Hematopoietic multipotent progenitor cell treated with erythropoietin and hydrocortisone succinate and interleukin-3 and kit ligand, for 15 days (in vitro differentiated cells): ENCODE measurements at regions not wholly inside any gene's neighbourhood (a gene's known extent, or its start where the extent isn't known, plus 50 kb on each side); places are given as distances from the start of the nearest gene placed in this dataset.
"Not testable (repeated sequence)": the region's sequence is repeated elsewhere in the genome, so short reads cannot be mapped to it uniquely, and the experiment has no call there.

Experiments used
- DNase-seq: peaks from one replicate; pipeline ENCODE4 v3.0.0-alpha.2; 2015; ENCODE audit warnings: low spot score

DNA sequence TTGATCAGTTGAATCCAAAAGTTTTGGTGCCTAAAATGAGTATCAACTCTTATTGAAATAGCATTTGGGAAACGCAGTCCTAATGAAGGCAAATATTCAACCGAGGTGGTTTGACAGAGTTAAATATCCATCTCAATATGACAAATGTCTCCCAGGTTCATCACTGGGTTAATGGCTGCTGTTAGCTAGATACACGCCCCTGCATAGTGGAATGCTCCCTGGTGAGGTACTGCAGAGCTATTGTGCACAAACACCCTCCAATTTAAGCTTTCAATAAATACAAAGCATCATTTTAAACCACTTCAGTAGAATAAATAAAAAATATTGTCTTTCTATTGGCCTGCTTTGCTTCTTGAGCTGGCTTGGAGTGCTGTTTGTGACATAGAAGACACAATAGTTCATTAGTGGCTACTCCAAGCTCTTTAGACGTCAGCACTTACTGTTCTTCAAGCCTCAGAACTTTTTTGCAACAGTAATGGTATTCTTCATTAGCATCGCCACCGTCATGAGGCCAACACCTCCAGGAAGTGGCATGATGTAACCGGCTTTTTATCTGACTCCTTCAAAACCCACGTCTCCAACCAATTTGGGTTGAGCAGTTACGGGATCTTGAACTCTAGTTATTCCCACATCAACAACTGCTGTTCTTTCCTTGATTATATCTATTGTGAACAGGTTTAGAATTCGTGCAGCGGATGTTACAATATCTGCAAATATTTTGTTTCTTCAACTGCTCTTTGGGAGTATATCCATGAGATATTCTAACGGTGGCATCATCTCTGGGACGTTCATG, 1159.6 kb upstream of the EPHA6 start:
- no peak for DNase-seq

DNA sequence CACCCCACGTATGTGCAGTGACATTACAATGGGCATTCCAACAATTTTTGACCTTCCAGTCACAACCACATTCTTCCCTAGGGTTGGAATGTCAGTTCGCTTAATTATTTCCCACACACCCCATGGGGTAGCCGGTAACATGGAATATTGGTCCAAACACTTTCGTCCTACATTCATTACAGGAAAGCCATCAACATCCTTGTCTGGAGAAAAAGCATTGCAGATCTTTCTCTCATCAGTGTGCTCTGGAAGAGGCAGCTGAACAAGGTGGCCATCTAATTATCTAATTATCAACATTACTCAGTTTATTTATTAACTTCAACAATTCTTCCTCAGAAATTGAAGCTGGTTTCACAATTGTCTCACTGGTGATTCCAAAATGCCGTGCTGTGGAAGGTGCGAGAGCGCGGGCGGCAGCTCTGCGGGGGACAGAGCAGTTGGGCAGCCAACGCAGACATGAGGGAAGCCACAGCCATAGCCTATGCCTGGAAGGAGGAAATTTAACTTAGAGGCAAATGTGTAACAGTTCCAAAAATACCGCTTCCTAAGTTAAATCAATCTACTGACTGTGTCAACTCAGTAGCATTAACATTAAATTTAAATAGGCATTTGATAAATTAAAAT, 1158.9 kb upstream of the EPHA6 start:
- DNase-seq = no peak

DNA sequence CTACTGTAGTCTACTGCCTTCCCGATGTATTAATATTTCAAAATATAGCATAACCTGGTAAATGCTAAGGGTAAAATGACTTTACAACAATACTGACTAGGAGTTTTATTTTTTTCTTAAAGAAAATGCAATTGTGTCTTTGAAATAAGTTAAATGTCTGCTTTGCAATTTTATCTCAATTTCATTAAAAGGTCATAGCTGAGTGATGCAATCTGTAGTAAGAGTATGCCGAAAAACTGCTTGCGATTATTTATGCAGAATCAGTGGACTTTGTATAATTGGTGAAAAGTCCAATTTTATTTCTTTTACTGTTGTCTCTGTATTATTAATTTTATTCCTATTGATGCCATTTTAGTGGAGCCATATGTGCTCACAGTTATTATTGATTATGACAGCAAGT, 1143.6 kb upstream of the EPHA6 start:
- no peak for DNase-seq

DNA sequence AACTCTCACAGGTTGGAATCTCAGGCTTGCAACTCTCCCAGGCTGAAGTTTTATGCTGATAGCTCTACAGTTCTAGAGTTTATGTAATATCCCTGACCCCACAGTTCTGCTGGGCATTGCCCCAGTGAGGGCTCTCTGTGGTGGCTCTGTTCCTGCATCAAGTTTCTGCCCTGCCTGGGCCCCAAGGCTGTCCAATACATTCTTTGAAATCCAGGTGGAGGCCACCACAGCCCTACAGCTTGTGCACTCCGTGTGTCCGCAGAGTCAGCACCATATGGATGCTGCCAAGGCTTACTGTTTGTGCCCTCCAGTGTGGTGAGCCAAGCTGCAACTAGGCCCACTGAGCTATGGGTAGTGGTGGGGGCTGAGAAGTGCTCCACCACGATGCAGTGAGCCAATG, 1141.2 kb upstream of the EPHA6 start:
- DNase-seq = no peak

DNA sequence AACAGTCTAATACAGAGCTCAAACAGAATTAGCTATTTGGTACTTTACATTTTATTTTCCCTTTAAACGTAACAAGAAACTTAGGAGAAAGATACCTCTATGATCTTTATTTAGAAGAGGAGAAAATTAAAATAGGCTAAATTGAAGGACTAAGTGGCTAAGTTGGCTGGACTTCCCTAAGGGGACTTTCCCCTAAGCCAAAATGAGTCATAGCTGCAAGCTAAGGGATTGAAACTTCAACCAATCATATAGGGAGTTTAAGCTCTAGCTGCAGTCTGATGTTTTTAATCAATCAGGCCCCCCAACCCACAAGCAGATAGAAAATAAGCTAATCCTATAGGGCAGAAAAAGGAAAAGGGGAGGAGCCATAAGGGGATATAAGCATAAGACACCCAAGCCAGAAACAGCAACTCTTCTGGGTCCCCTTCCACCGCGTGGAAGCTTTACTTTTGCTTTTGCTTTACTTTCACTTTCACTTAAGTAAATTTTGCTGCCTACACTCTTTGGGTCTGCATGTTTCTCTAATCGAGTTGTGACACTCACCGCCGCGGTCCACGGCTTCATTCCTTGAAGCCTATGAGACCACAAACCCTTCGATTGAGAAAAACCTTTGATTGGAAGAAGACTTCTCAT, 1108.5 kb upstream of the EPHA6 start:
- DNase-seq = no peak

DNA sequence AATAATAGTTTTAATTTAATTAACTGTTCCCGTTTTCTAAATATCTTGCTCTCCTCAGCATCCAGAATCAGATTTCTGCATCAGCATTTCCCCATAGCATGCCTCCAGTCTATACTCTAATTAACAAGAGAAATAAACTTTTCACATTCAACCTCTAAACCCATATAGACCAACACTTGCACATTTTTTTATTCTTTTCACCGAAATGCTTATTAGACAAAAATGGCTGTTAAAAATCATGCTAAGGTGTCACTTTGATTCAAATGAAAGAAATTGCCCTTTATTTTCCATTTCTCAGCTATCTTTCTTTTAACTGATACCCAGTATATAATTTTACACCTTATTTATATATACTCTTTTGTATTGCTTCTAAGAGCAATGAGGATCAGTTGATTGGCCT, 1107.1 kb upstream of the EPHA6 start:
- no peak for DNase-seq

DNA sequence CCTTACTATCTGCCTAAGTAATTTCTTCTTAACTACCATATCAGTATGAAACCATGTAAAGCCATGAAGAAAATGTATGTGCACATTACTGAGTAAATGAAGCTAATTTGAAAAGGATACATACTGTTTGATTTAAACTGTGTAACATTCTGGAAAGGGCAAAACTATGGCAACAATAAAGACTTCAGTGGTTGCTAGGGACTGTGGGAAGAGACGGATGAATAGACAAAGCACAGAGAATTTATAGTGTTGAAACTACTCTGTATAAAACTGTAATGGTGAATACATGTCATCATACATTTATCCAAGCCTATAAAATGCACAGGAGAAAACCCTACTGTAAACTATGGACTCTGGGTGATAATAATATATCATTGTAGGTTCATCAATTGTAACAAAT, 1103.7 kb upstream of the EPHA6 start:
- DNase-seq = no peak

DNA sequence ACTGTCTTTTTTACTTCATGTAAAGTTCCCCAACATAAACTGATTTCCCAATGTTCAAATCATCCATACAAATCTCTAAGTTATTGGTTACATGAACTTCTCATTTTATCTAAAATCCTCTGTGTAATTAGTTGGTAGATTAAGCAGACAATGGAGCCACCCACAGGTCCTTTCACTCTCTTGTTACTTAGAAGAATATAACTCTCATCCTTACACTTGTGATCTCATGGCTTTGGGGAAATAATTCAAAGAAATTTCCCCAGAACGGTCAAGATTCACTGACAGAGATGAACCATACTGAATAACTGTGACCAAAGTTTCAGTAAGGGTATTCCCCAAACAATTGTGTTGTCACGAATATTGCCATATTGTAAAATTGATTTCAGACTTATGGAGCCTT, 1102.6 kb upstream of the EPHA6 start:
- DNase-seq = no peak

DNA sequence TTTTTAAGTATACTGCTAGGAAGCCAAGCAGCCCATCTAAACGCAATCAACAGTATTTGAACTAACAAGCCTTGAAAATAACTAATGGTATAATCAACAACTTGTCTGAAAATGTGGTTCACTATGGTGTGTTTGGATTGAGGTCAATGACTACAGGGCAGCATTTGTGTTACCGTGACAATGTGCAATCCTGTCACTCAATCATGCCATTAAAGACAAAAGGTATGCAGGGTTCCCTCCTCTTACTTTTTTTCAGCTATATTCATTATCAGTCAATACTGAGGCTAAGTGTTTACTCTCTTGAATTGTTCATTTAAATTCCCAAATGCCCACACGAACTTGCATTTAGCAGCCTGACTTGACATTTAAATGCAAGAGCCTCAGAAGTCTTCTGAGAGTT, 1099.3 kb upstream of the EPHA6 start:
- no peak for DNase-seq

DNA sequence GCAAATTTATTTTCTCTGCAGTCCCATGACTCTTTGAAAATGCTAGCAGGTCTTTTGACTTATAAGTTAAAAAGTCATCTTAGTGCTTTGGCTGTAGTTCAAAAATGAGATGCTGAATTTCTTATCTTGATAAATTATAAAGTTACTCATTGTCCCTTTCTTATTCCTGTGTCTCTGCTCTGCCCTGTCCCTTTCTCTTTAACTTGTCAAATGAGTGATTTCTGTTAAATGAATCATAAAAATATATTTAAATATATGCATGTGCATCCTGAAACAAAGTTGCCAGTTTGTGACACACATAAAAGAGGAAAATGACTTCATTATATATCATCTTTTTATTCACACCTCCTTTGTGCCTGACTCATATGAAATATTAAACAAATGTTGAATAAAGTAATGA, 1097.3 kb upstream of the EPHA6 start:
- DNase-seq = no peak

DNA sequence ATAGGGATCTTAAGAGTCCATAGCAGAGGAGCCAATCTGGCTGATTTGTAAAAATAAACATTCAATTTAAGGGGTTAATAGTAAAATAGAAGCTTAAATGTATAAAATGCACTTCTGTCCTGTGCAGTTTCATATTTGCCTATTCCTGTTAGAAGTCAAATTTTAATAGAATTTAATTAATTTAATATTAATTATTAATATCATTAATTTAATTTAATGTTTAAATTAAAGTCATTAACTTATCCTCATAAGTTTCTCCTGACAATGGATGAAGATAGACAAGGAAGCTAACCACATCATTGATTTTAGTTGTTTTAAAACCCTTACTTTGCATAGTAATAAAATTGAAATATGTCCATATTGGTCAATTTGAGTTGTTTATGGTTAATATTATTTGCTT, 1096.2 kb upstream of the EPHA6 start:
- DNase-seq = no peak

DNA sequence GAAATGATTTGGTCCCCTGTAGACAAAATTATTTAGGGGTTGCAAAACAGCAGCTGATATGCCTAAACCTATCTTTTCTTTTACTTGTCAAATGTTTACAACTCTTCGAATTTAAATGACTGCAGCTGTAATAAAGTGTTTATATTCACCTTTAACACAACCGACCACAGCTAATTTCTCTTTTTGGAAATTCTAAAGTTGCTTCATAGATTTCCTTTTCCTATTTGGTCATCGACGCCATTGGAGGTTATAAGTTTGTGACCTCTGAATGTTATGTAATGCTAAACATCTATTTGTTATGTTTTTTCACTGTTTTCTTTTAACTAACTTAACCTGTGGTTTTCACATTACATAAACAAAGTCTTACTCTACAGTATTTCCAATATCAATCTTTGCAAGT, 1094.9 kb upstream of the EPHA6 start:
- no peak for DNase-seq

DNA sequence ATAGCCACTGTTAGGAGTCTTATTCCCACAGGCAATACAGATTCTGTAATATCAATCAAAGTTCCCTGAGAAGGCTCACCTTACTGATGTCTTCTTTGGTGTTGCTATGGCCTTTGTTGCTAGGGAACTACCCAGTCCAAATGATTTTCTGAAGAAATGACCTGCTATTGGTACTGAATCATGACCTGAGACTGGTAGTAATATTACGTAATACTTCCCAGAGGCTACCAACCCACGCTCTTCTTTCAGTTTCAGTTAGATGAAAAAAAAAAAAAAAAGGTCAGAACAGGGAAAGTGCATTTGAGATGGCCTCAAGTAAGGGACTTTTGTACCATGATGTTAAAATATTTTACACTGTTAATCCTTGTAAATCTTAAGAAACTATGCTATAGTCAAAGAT, 1092.5 kb upstream of the EPHA6 start:
- no peak for DNase-seq

DNA sequence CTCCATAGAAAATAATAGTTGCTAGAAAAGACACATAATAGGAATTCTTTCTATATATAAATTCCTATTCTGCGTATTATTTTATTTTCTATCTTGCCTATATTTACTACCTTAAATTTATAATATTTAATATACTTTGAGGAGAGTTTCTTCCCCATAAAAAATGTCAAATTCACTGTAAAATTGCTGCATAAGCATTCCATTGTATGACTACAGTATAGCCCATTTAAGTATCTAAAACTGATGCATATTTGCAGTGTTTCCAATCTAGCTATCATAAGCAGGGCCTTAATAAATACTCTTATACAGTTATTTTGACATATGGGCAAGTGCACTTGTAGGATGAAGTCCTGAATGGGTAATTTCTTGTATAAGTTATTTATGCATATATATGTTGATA, 1088.6 kb upstream of the EPHA6 start:
- DNase-seq = no peak

DNA sequence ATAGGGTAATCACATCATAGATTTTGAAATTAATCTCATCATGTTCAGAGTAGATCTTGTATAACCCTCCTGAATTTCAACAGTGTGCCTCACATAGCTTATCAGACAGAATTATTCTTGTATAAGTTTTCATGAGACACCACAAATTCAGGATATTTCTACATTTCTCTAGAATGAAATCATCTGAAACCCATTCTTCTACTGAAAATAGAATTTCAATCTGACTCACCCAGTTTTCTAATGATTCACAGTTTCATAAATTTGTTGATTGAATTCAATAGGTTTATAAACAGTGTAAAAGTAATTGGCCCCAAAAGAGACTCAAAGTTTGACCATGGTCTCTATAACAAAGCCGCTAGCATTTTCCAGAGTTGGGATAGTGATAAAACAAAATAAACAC, 1082.6 kb upstream of the EPHA6 start:
- DNase-seq = no peak

DNA sequence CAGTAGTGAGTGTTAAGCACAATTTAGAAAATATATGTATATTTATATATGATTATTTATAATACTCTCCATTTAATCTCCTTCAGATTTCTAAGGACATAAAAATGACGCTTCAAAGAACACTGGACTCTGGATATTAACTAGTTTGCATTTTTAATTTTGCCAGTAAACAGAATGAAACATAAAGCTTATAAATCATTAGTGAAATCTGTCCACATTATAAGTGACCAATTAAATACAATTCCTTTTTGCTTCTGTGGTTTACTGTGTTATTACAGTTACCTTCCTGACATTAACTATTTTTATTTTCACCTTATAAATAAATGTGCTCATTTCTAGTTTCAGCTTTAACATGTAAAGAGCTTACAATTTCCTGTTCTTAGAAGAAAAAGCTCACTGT, 1081.1 kb upstream of the EPHA6 start:
- DNase-seq = no peak

DNA sequence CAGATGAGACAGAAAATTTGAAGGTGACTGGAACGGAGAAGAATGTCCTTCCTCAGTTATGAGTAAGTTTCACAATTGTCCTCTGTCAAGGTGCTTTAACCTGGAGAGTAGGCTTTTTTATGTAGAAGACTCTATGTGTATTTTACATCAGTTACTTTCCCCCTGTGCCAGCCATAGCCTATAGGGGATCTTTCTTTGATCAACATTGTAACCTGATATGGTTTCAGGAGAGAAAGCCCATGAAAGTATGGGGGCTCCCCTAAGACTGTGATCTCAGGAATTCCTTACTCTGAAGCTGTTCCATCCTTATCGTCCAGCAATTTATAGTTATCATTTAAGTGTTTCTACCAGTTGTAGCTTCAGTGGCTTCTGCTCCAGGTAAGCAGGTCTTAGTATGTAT, 1076.3 kb upstream of the EPHA6 start:
- no peak for DNase-seq

DNA sequence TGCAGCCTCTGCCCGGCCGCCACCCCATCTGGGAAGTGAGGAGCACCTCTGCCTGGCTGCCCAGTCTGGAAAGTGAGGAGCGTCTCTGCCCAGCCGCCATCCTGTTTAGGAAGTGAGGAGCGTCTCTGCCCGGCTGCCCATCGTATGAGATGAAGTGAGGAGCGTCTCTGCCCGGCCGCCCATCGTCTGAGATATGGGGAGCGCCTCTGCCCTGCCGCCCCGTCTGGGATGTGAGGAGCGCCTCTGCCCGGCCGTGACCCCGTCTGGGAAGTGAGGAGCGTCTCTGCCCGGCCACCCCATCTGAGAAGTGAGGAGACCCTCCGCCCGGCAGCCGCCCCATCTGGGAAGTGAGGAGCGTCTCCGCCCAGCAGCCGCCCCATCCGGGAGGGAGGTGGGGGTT, 1069.5 kb upstream of the EPHA6 start:
- not testable (repeated sequence) for DNase-seq

DNA sequence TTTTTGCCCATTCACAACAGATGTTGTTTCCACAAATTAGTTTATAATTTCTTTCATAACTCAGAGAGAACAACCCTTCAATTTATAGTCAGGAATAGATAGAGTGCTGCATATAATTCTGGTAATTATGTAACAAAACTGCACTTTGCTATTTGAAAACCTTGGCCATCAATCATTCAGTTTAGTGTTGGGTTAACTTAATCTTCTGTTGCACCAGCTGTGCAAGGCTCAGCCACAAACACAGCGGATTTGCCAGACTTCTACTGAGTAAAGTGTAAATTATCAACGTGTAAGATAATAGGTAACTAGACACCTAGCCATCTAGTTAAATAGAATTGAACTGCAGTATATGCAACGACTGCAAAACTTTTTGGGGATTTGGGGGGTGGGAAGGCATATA, 1064.3 kb upstream of the EPHA6 start:
- DNase-seq = no peak

DNA sequence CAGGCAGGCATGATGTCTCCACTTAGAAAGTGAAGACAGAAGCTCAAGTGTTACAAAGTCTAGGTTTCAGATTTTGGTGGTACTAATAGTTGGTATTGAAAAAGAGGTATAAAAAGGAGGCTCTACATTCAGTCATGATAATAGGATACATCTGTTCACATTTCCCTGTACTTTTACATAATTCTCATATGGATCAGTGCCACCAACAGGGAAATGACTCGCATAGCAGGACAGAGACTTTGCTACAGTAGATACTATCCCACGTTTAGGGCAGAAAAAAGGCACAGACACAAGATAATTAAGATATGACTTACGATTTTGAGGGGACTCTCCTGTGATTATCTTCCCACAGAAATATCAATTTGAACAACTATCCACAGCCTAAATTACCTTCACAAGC, 1062.9 kb upstream of the EPHA6 start:
- no peak for DNase-seq

DNA sequence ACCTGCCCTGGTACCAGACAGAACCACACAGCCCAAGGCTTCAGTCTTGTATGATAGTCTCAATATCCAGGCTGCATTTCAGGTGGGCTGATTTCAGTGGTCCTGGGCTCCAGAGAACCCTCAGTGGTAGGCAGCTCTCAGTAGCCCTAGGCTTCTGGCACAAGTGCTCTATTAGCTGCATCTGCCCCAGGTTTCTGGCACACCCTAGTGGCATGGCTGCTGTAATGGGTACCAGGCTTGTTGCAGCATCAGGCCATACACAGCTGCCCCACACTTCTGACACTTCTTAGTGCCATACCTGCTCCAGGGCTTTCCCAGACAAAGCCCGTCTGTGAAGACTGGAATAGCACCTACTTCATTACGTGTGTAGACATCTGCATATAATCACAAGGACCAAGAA, 1062.2 kb upstream of the EPHA6 start:
- DNase-seq = no peak

DNA sequence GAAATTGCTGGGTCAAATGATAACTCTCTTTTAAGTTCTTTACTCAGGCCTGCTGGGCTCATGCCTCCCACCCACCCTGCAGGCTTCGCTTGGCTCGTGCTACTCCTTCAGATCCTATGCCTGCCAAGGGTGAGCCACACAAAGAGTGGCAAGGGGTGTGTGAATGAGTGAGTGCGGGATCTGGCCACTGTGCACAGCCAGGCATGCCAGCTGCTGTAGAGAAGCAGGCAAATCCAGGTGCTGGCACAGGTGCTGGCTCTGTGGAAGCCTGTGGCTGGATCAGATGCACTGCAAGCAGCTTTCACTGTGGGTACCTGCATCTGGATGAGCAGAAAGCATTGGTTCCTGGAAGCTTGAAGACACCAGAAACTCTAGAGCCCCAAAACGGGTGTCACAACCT, 1055.7 kb upstream of the EPHA6 start:
- DNase-seq = no peak

DNA sequence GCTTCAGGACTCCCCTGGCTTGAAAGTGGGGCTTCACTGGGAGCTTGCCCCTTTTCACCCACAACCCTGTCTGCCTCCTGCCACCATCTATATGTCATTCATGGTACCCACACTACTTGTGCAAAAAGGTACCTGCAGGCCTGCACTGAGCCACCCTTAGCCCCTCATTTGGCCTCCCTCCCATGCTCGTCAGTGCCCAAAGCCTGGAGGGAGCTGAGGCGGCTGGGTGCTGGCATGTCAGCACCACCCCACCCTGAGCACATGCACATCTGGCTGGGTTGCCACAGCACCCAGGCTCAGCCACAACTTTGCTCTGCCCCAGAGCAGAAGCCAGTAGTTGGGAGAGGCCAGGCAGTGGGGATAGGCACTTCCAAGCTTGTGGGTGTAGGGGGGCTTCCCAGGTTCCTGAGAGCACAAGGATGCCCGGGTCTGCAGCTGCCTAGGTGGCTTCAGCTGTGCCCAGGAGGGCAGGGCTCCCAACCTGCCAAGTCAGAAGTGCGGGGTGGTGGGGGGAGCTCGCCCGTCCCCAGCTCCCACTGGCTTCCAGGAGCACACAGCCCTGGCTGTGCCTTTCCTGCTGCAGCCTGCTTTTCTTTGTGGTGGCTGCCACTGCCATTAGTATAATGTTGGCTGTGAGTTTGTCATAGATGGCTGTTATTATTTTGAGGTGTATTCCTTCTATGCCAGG, 1054.6 kb upstream of the EPHA6 start:
- DNase-seq = no peak
